OCI-LY7 (cell line): ENCODE measurements at regions not wholly inside any gene's neighbourhood (a gene's known extent, or its start where the extent isn't known, plus 50 kb on each side); places are given as distances from the start of the nearest gene placed in this dataset.

Experiments used
- BruUV-seq: library from RNA; stranded (reverse); fragments of 400-500 nt; replicated peaks from 2 replicates; lab custom pipeline; 2021; lab: Mats Ljungman, UMichigan
- CTCF ChIA-PET: fragments of 300-600 bp; sonication (Branson Sonifier 250); formaldehyde crosslinking; loops from one replicate; lab custom pipeline; 2022; ENCODE audit warnings: antibody characterized with exemption; ENCODE audit not compliant: unreplicated experiment; lab: Charles Lee
- POLR2A ChIA-PET: fragments of 300-600 bp; sonication (Branson Sonifier 250); formaldehyde crosslinking; loops from one replicate; lab custom pipeline; 2022; ENCODE audit warnings: antibody characterized with exemption; lab: Charles Lee
- DNase-seq: peaks from one replicate; pipeline ENCODE4 v3.0.0-alpha.2; 2015; ENCODE audit warnings: low spot score
- H2AFZ ChIP-seq: fragments of 200-600 bp; sonication (generic), shearing (Covaris generic); 2 replicates; pipeline ENCODE4 v1.6.1; 2014; ENCODE audit warnings: mild to moderate bottlenecking, antibody characterized with exemption, low read length, moderate library complexity
- H3K27ac ChIP-seq: fragments of 200-600 bp; sonication (generic); 2 replicates; pipeline ENCODE4 v1.5.1; 2014; ENCODE audit warnings: mixed run types, low read depth, mild to moderate bottlenecking, moderate library complexity, low read length, inconsistent platforms; ENCODE audit not compliant: poor library complexity, severe bottlenecking
- H3K36me3 ChIP-seq: fragments of 200-600 bp; sonication (generic); 2 replicates; pipeline ENCODE4 v1.6.1; 2014; ENCODE audit warnings: mild to moderate bottlenecking, antibody characterized with exemption, low read length, moderate library complexity, mixed read lengths; ENCODE audit not compliant: insufficient read depth
- H3K4me1 ChIP-seq: fragments of 200-600 bp; sonication (generic); 2 replicates; pipeline ENCODE4 v1.5.1; 2014; ENCODE audit warnings: mild to moderate bottlenecking, low read length; ENCODE audit not compliant: insufficient read depth, poor library complexity, severe bottlenecking
- H3K4me2 ChIP-seq: fragments of 200-600 bp; sonication (generic); 2 replicates; pipeline ENCODE4 v1.6.1; 2014; ENCODE audit warnings: mild to moderate bottlenecking, low read length
- H3K4me3 ChIP-seq: fragments of 200-600 bp; sonication (generic); 2 replicates; pipeline ENCODE4 v1.5.1; 2014; ENCODE audit warnings: mild to moderate bottlenecking, low read depth, low read length; ENCODE audit not compliant: poor library complexity, severe bottlenecking
- H3K79me2 ChIP-seq: fragments of 200-600 bp; sonication (generic); 2 replicates; pipeline ENCODE4 v1.6.1; 2016; ENCODE audit warnings: low read depth, mild to moderate bottlenecking, low read length, moderate library complexity, mixed read lengths; ENCODE audit not compliant: insufficient read depth
- H3K9me2 ChIP-seq: fragments of 200-600 bp; sonication (generic); 2 replicates; pipeline ENCODE4 v1.6.1; 2016; ENCODE audit warnings: mild to moderate bottlenecking, low read length, mixed read lengths; ENCODE audit not compliant: insufficient read depth
- H3K9me3 ChIP-seq: fragments of 200-600 bp; sonication (generic); 2 replicates; pipeline ENCODE4 v1.6.1; 2014; ENCODE audit warnings: mild to moderate bottlenecking, mixed run types, low read length, mixed read lengths
- H4K20me1 ChIP-seq: fragments of 200-600 bp; sonication (generic); 2 replicates; pipeline ENCODE4 v1.6.1; 2014; ENCODE audit warnings: mild to moderate bottlenecking, antibody characterized with exemption, low read length, moderate library complexity, mixed read lengths; ENCODE audit not compliant: insufficient read depth
- CTCF ChIP-seq: fragments of 200-600 bp; sonication (generic); conservative IDR thresholded peaks from 2 replicates; pipeline ENCODE4 v1.5.1; 2014; ENCODE audit warnings: mild to moderate bottlenecking, antibody characterized with exemption, low read length, moderate library complexity, mixed read lengths
- EZH2phosphoT487 ChIP-seq: fragments of 200-600 bp; sonication (generic); IDR thresholded peaks from 2 replicates; pipeline ENCODE4 v1.6.1; 2018; ENCODE audit warnings: low read depth, borderline replicate concordance, mild to moderate bottlenecking, mixed run types, antibody characterized with exemption, low read length, moderate library complexity, mixed read lengths
- intact Hi-C: fragments of 100-400 bp; cut with micrococcal nuclease; formaldehyde crosslinking; loops from one replicate; pipeline ENCODE4 v1.10.0; 2022; ENCODE audit not compliant: unreplicated experiment

GRCh38 chr14:49106741-49107667 is 479.2 kb downstream of the RPS29 start:
- Histone ChIP-seq H3K4me1 (no peaks in the 10 kb centered on the region), H3K9me2 (no peaks in the 10 kb centered on the region), H3K9me3 (no peaks in the 10 kb centered on the region), H3K36me3 (no peaks in the 10 kb centered on the region), H3K4me3 (no peak overlapping the region), H3K4me2 (no peak overlapping the region), H3K79me2 (no peaks in the 10 kb centered on the region), H4K20me1 (no peaks in the 10 kb centered on the region), H2AFZ (no peak overlapping the region), H3K27ac (no peak overlapping the region)
- CTCF ChIA-PET, result no interaction called here
- TF ChIP-seq EZH2phosphoT487 (no peak), CTCF (no peak)
- DNase-seq, result no peak
- intact Hi-C loops, result no loop called here
- POLR2A ChIA-PET, result no interaction called here
- BruUV-seq, result no TSS peak

GRCh38 chr14:49105956-49106355 is 480.2 kb downstream of the RPS29 start:
- H3K4me3 ChIP-seq, result no peak overlapping the region
- no peaks in the 10 kb centered on the region for H3K4me1 ChIP-seq
- no peaks in the 10 kb centered on the region for H3K36me3 ChIP-seq
- H4K20me1 ChIP-seq, result no peaks in the 10 kb centered on the region
- H2AFZ ChIP-seq, result no peak overlapping the region
- DNase-seq, result no peak
- no peak overlapping the region for H3K4me2 ChIP-seq
- TF ChIP-seq CTCF (no peak), EZH2phosphoT487 (no peak)
- H3K9me2 ChIP-seq, result no peaks in the 10 kb centered on the region
- CTCF ChIA-PET, result no interaction called here
- H3K27ac ChIP-seq, result no peak overlapping the region
- no peaks in the 10 kb centered on the region for H3K9me3 ChIP-seq
- BruUV-seq, result no TSS peak
- intact Hi-C loops, result no loop called here
- POLR2A ChIA-PET, result no interaction called here
- H3K79me2 ChIP-seq, result no peaks in the 10 kb centered on the region

GRCh38 chr14:49105512-49105911 is 480.7 kb downstream of the RPS29 start:
- no peaks in the 10 kb centered on the region for H3K9me2 ChIP-seq
- intact Hi-C loops, result no loop called here
- H4K20me1 ChIP-seq, result no peaks in the 10 kb centered on the region
- no peak overlapping the region for H3K4me3 ChIP-seq
- no peaks in the 10 kb centered on the region for H3K9me3 ChIP-seq
- no peak overlapping the region for H3K27ac ChIP-seq
- no peak for DNase-seq
- H3K4me2 ChIP-seq, result no peak overlapping the region
- no peaks in the 10 kb centered on the region for H3K36me3 ChIP-seq
- TF ChIP-seq EZH2phosphoT487, result no peak
- no peak for TF ChIP-seq CTCF
- no TSS peak for BruUV-seq
- H2AFZ ChIP-seq, result no peak overlapping the region
- H3K4me1 ChIP-seq, result no peaks in the 10 kb centered on the region
- CTCF ChIA-PET, result no interaction called here
- POLR2A ChIA-PET, result no interaction called here
- no peaks in the 10 kb centered on the region for H3K79me2 ChIP-seq
